HCT116 (cell line): ENCODE measurements at regions not wholly inside any gene's neighbourhood (a gene's known extent, or its start where the extent isn't known, plus 50 kb on each side); places are given as distances from the start of the nearest gene placed in this dataset.

Experiments used
- ATAC-seq: fragments of 200-7000 bp; cut with Tn5 transposase; 2 replicates; pipeline ENCODE4 v1.9.1; 2020; ENCODE audit warnings: mild to moderate bottlenecking, moderate library complexity
- BruUV-seq: library from RNA; stranded (reverse); fragments of 400-500 nt; replicated peaks from 2 replicates; lab custom pipeline; 2021; lab: Mats Ljungman, UMichigan
- CTCF ChIA-PET: fragments of 300-600 bp; sonication (Branson Sonifier 250); formaldehyde crosslinking; loops from one replicate; lab custom pipeline; 2021; ENCODE audit warnings: antibody characterized with exemption; lab: Charles Lee
- POLR2A ChIA-PET: fragments of 300-600, 350-600 bp; sonication (Branson Sonifier 250); formaldehyde crosslinking; loops from one replicate; lab custom pipeline; 2021; ENCODE audit warnings: antibody characterized with exemption; lab: Charles Lee
- RAD21 ChIA-PET, 2 experiments: fragments of 300-600 bp; sonication (Branson Sonifier 250); formaldehyde crosslinking; loops; one replicate each; lab custom pipeline; 2023; ENCODE audit warnings: low total read pairs in 2 of 2; ENCODE audit not compliant: uncharacterized antibody in 2 of 2, unreplicated experiment in 2 of 2, low non-redundant PET in 1 of 2; lab: Charles Lee
- DNase-seq: peaks from one replicate; pipeline ENCODE4 v3.0.0-alpha.2; 2010; ENCODE audit warnings: low read depth, low spot score
- H2AFZ ChIP-seq: fragments of 200-600 bp; shearing (Covaris generic), sonication (generic); 2 replicates; pipeline ENCODE4 v1.6.1; 2017; ENCODE audit warnings: low read depth, mixed run types, mixed read lengths, antibody characterized with exemption, low read length; ENCODE audit not compliant: poor library complexity, severe bottlenecking
- H3K27ac ChIP-seq: 2 replicates; pipeline ENCODE4 v1.5.1; 2012; ENCODE audit warnings: low read depth, low read length
- H3K27me3 ChIP-seq: fragments of 200-600 bp; sonication (generic); 2 replicates; pipeline ENCODE4 v1.6.1; 2016; ENCODE audit warnings: mixed run types, low read length, mixed read lengths; ENCODE audit not compliant: insufficient read depth
- H3K36me3 ChIP-seq, 2 experiments: fragments of 200-500 bp in 1 of 2; fragments of 200-600 bp in 1 of 2; sonication (Bioruptor generic) in 1 of 2; sonication (generic) in 1 of 2; 2 replicates each; pipeline versions ENCODE4 v1.5.1 to v1.6.1; 2014 to 2016; ENCODE audit warnings: low read length in 2 of 2, inconsistent platforms in 1 of 2, mixed read lengths in 1 of 2, mixed run types in 1 of 2; ENCODE audit not compliant: insufficient read depth in 2 of 2, control insufficient read depth in 1 of 2
- H3K4me1 ChIP-seq, 2 experiments: fragments of 200-600 bp in 1 of 2; sonication (generic) in 1 of 2; 2 replicates each; pipeline versions ENCODE4 v1.5.1 to v1.6.1; 2012 to 2017; ENCODE audit warnings: low read length in 2 of 2, inconsistent platforms in 1 of 2, mild to moderate bottlenecking in 1 of 2, mixed read lengths in 1 of 2, mixed run types in 1 of 2, moderate library complexity in 1 of 2; ENCODE audit not compliant: insufficient read depth in 2 of 2, control insufficient read depth in 1 of 2
- H3K4me2 ChIP-seq: fragments of 200-600 bp; sonication (generic); 2 replicates; pipeline ENCODE4 v1.6.1; 2017; ENCODE audit warnings: mixed run types, low read length, mixed read lengths
- H3K4me3 ChIP-seq, 2 experiments: fragments of 200-600 bp in 1 of 2; sonication (generic) in 1 of 2; replicated peaks in 1 of 2; 2 replicates each; pipeline ENCODE4 v1.5.1; 2011 to 2016; ENCODE audit warnings: low read length in 2 of 2, control low read depth in 1 of 2, low read depth in 1 of 2, mild to moderate bottlenecking in 1 of 2, mixed read lengths in 1 of 2, mixed run types in 1 of 2
- H3K79me2 ChIP-seq: fragments of 200-600 bp; sonication (generic); 2 replicates; pipeline ENCODE4 v1.6.1; 2017; ENCODE audit warnings: mild to moderate bottlenecking, mixed run types, low read length, moderate library complexity, mixed read lengths; ENCODE audit not compliant: insufficient read depth
- H3K9ac ChIP-seq: fragments of 200-600 bp; sonication (generic); 2 replicates; pipeline ENCODE4 v1.6.1; 2016; ENCODE audit warnings: low read length, mixed read lengths
- H3K9me2 ChIP-seq: fragments of 200-600 bp; sonication (generic), shearing (Covaris generic); 2 replicates; pipeline ENCODE4 v1.6.1; 2017; ENCODE audit warnings: mixed run types, mild to moderate bottlenecking, moderate library complexity; ENCODE audit not compliant: insufficient read depth
- H3K9me3 ChIP-seq, 2 experiments: fragments of 200-500 bp in 1 of 2; fragments of 200-600 bp in 1 of 2; sonication (Bioruptor generic) in 1 of 2; sonication (generic) in 1 of 2; 2 replicates each; pipeline ENCODE4 v1.6.1; 2014 to 2017; ENCODE audit warnings: low read length in 2 of 2, mixed read lengths in 2 of 2, inconsistent platforms in 1 of 2, low read depth in 1 of 2, mild to moderate bottlenecking in 1 of 2, mixed run types in 1 of 2, moderate library complexity in 1 of 2; ENCODE audit not compliant: control insufficient read depth in 1 of 2, insufficient read depth in 1 of 2
- H4K20me1 ChIP-seq: fragments of 200-600 bp; sonication (generic), shearing (Covaris generic); 2 replicates; pipeline ENCODE4 v1.6.1; 2017; ENCODE audit warnings: mixed run types, mild to moderate bottlenecking, moderate library complexity; ENCODE audit not compliant: insufficient read depth
- CBX3 ChIP-seq: IDR thresholded peaks from 2 replicates; pipeline ENCODE4 v1.6.1; 2012; ENCODE audit warnings: low read depth
- CEBPB ChIP-seq: IDR thresholded peaks from 2 replicates; pipeline ENCODE4 v1.6.1; 2012; ENCODE audit warnings: low read depth
- EGR1 ChIP-seq: IDR thresholded peaks from 2 replicates; pipeline ENCODE4 v1.6.1; 2012; ENCODE audit warnings: low read depth
- FOSL1 ChIP-seq: IDR thresholded peaks from 2 replicates; pipeline ENCODE4 v1.6.1; 2012; ENCODE audit warnings: low read depth
- JUND ChIP-seq: IDR thresholded peaks from 2 replicates; pipeline ENCODE4 v1.6.1; 2012
- POLR2AphosphoS5 ChIP-seq: IDR thresholded peaks from 2 replicates; pipeline ENCODE4 v1.6.1; 2011; ENCODE audit warnings: mild to moderate bottlenecking, low read depth, low read length, moderate library complexity
- RAD21 ChIP-seq: IDR thresholded peaks from 2 replicates; pipeline ENCODE4 v1.6.1; 2012; ENCODE audit warnings: low read depth, mild to moderate bottlenecking
- SP1 ChIP-seq: IDR thresholded peaks from 2 replicates; pipeline ENCODE4 v1.6.1; 2012; ENCODE audit warnings: low read depth
- SRF ChIP-seq: IDR thresholded peaks from 2 replicates; pipeline ENCODE4 v1.6.1; 2012; ENCODE audit warnings: low read depth
- TCF7L2 ChIP-seq: IDR thresholded peaks from 2 replicates; pipeline ENCODE4 v1.7.0; 2011; ENCODE audit warnings: borderline replicate concordance, inconsistent platforms; ENCODE audit not compliant: insufficient read depth, insufficient read length; ENCODE audit errors: extremely low read depth
- YY1 ChIP-seq: IDR thresholded peaks from 2 replicates; pipeline ENCODE4 v1.6.1; 2011; ENCODE audit warnings: low read length, low read depth, moderate library complexity, mild to moderate bottlenecking; ENCODE audit not compliant: insufficient replicate concordance; ENCODE audit errors: extremely low read depth
- ZFX ChIP-seq: fragments of 450-650 bp; IDR thresholded peaks from 2 replicates; pipeline ENCODE4 v1.6.1; 2017
- ZNF274 ChIP-seq: fragments of 200-500 bp; sonication (Bioruptor generic); IDR thresholded peaks from 2 replicates; pipeline ENCODE4 v1.6.1; 2014; ENCODE audit warnings: mild to moderate bottlenecking, low read depth, low read length, inconsistent platforms
- intact Hi-C: fragments of 100-400 bp; cut with micrococcal nuclease; formaldehyde crosslinking; loops from 2 replicates; pipeline ENCODE4 v1.10.0; 2022
- TF ChIP-seq, protein P1 (sequence below): IDR thresholded peaks from 2 replicates; pipeline ENCODE4 v1.6.1; 2012
- TF ChIP-seq, protein P2 (sequence below): IDR thresholded peaks from 2 replicates; pipeline ENCODE4 v1.6.1; 2011; ENCODE audit warnings: mild to moderate bottlenecking, low read length, moderate library complexity; ENCODE audit not compliant: insufficient replicate concordance; ENCODE audit errors: extremely low read depth
- TF ChIP-seq, protein P3 (sequence below), 3 experiments: fragments of 200-600 bp in 1 of 3; sonication (generic) in 1 of 3; IDR thresholded peaks in 2 of 3; conservative IDR thresholded peaks in 1 of 3; 2 replicates each; pipeline ENCODE4 v1.5.1; 2012 to 2017; ENCODE audit warnings: low read depth in 2 of 3, low read length in 2 of 3, antibody characterized with exemption in 1 of 3, borderline replicate concordance in 1 of 3, control low read depth in 1 of 3, mild to moderate bottlenecking in 1 of 3, mixed read lengths in 1 of 3, mixed run types in 1 of 3, moderate library complexity in 1 of 3; ENCODE audit not compliant: insufficient read depth in 1 of 3
- TF ChIP-seq, protein P4 (sequence below): IDR thresholded peaks from 2 replicates; pipeline ENCODE4 v1.6.1; 2012

DNA sequence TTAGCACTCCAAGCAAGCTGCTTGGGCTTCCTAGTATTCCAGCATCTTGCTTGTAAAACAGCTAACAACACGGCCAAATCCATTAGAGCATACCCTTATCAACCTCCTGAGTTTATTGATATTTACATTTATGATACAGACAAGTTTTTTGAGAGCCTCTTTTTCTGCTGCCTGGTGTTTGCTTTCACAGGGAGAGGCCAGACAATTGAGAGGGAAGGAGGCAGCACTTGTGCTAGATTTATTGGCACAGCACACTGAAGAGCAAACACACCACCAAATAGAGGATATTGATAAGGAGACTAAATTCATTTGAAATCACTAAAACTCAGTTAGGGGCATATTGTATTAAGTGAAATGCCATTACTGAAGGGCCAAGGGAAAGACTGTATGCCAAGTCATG lies 1142.3 kb upstream of the FANCL start:
- Histone ChIP-seq H3K4me3 (no peak overlapping the region), H3K36me3 (no peaks in the 10 kb centered on the region), H2AFZ (no peak overlapping the region), H3K27ac (no peak overlapping the region), H3K9ac (no peak overlapping the region), H3K9me3 (peaks cover 4 to 5% of the 10 kb centered on the region in 2 experiments; a peak in 2 of 4 replicates), H3K4me1 (no peaks in the 10 kb centered on the region), H3K9me2 (no peaks in the 10 kb centered on the region), H3K79me2 (no peaks in the 10 kb centered on the region), H4K20me1 (no peaks in the 10 kb centered on the region), H3K4me2 (no peak overlapping the region), H3K27me3 (no peaks in the 10 kb centered on the region)
- TF ChIP-seq TCF7L2 (no peak), YY1 (no peak)
- POLR2A ChIA-PET, result no interaction called here
- intact Hi-C loops, result no loop called here
- BruUV-seq, result no TSS peak
- ATAC-seq (no peak), DNase-seq (no peak)
- CTCF ChIA-PET, result no interaction called here
- RAD21 ChIA-PET, result no interaction called here

DNA sequence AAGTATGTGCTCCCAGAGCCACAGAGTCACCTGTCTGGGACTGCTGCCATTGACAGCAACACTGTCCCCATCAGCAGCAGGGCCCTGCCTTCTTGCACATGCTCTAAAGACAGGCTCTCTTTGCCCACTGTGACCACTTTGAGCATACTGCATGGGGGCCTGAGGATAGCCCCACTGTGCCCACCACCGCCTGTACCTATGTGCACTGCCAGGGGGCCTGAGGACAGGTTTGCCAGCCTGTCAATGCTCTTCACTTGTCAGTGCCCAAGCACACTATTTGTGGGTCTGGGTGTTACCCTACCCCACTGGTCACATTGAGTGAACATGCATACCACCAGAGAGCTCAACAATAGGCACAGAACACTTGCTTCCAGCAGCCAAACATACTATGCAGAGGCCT lies 1137.0 kb upstream of the FANCL start:
- RAD21 ChIA-PET, result no interaction called here
- no peaks in the 10 kb centered on the region for H4K20me1 ChIP-seq
- no TSS peak for BruUV-seq
- H3K9me3 ChIP-seq, result peaks cover 0 to 7% of the 10 kb centered on the region in 2 experiments; a peak in 1 of 4 replicates
- H3K36me3 ChIP-seq, result no peaks in the 10 kb centered on the region
- H2AFZ ChIP-seq, result no peak overlapping the region
- POLR2A ChIA-PET, result no interaction called here
- no peaks in the 10 kb centered on the region for H3K79me2 ChIP-seq
- CTCF ChIA-PET, result no interaction called here
- no peak overlapping the region for H3K9ac ChIP-seq
- ATAC-seq, result no peak
- no peak overlapping the region for H3K4me3 ChIP-seq
- H3K9me2 ChIP-seq, result no peaks in the 10 kb centered on the region
- H3K27me3 ChIP-seq, result no peaks in the 10 kb centered on the region
- no peak overlapping the region for H3K27ac ChIP-seq
- no peaks in the 10 kb centered on the region for H3K4me1 ChIP-seq
- no peak overlapping the region for H3K4me2 ChIP-seq
- DNase-seq, result no peak
- intact Hi-C loops, result no loop called here
- TF ChIP-seq CBX3 (no peak), ZFX (no peak), SRF (no peak), EGR1 (no peak), POLR2AphosphoS5 (no peak), FOSL1 (no peak), JUND (no peak), TCF7L2 (no peak), RAD21 (no peak), SP1 (no peak), CEBPB (no peak), ZNF274 (no peak)
- TF ChIP-seq, protein P1, sequence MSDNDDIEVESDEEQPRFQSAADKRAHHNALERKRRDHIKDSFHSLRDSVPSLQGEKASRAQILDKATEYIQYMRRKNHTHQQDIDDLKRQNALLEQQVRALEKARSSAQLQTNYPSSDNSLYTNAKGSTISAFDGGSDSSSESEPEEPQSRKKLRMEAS, result no peak
- TF ChIP-seq, protein P2, sequence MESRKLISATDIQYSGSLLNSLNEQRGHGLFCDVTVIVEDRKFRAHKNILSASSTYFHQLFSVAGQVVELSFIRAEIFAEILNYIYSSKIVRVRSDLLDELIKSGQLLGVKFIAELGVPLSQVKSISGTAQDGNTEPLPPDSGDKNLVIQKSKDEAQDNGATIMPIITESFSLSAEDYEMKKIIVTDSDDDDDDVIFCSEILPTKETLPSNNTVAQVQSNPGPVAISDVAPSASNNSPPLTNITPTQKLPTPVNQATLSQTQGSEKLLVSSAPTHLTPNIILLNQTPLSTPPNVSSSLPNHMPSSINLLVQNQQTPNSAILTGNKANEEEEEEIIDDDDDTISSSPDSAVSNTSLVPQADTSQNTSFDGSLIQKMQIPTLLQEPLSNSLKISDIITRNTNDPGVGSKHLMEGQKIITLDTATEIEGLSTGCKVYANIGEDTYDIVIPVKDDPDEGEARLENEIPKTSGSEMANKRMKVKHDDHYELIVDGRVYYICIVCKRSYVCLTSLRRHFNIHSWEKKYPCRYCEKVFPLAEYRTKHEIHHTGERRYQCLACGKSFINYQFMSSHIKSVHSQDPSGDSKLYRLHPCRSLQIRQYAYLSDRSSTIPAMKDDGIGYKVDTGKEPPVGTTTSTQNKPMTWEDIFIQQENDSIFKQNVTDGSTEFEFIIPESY, result no peak
- TF ChIP-seq, protein P3, sequence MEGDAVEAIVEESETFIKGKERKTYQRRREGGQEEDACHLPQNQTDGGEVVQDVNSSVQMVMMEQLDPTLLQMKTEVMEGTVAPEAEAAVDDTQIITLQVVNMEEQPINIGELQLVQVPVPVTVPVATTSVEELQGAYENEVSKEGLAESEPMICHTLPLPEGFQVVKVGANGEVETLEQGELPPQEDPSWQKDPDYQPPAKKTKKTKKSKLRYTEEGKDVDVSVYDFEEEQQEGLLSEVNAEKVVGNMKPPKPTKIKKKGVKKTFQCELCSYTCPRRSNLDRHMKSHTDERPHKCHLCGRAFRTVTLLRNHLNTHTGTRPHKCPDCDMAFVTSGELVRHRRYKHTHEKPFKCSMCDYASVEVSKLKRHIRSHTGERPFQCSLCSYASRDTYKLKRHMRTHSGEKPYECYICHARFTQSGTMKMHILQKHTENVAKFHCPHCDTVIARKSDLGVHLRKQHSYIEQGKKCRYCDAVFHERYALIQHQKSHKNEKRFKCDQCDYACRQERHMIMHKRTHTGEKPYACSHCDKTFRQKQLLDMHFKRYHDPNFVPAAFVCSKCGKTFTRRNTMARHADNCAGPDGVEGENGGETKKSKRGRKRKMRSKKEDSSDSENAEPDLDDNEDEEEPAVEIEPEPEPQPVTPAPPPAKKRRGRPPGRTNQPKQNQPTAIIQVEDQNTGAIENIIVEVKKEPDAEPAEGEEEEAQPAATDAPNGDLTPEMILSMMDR (IDR thresholded peaks at IDR 0.05 in 2 of 3, conservative IDR thresholded peaks at IDR 0.05 in 1 of 3; ENCODE audit: borderline replicate concordance in 1 of 3, insufficient read depth in 1 of 3, low read depth in 2 of 3, low read length in 2 of 3), result no peak
- TF ChIP-seq, protein P4, sequence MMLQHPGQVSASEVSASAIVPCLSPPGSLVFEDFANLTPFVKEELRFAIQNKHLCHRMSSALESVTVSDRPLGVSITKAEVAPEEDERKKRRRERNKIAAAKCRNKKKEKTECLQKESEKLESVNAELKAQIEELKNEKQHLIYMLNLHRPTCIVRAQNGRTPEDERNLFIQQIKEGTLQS, result no peak
